Kidney (tissue), 13 donors: ENCODE measurements at regions not wholly inside any gene's neighbourhood (a gene's known extent, or its start where the extent isn't known, plus 50 kb on each side); places are given as distances from the start of the nearest gene placed in this dataset.

Experiments used
- DNase-seq, 5 donors: peaks; one replicate each; pipeline ENCODE4 v3.0.0-alpha.2; 2013 to 2020
- FAIRE-seq: peaks from 2 replicates; lab custom pipeline; 2012; peaks lifted over from hg19 to GRCh38; lab: Jason Lieb, UNC
- H3K27ac ChIP-seq, 2 donors: one replicate each; pipeline ENCODE4 v1.7.0; 2013; ENCODE audit warnings: low read depth in 2 of 2, low read length in 2 of 2, inconsistent platforms in 1 of 2
- H3K27me3 ChIP-seq: one replicate; pipeline ENCODE4 v1.7.1; 2013; ENCODE audit warnings: low read length, inconsistent platforms; ENCODE audit not compliant: control insufficient read depth, insufficient read depth
- H3K36me3 ChIP-seq, 3 donors: one replicate each; pipeline versions ENCODE4 v1.7.0 to v1.7.1; 2013; ENCODE audit warnings: low read length in 3 of 3, control low read depth in 1 of 3, inconsistent platforms in 1 of 3; ENCODE audit not compliant: insufficient read depth in 3 of 3, control insufficient read depth in 2 of 3
- H3K4me1 ChIP-seq, 3 donors: one replicate each; pipeline versions ENCODE4 v1.7.0 to v1.7.1; 2013; ENCODE audit warnings: low read length in 3 of 3, inconsistent platforms in 1 of 3, low read depth in 1 of 3; ENCODE audit not compliant: control insufficient read depth in 2 of 3, insufficient read depth in 2 of 3
- H3K4me3 ChIP-seq, 3 donors: one replicate each; pipeline versions ENCODE4 v1.7.0 to v1.8.1; 2013; ENCODE audit warnings: low read length in 3 of 3, control low read depth in 1 of 3, inconsistent platforms in 1 of 3
- H3K9ac ChIP-seq, 3 donors: one replicate each; pipeline versions ENCODE4 v1.7.0 to v1.7.1; 2013; ENCODE audit warnings: low read length in 3 of 3, control low read depth in 1 of 3, inconsistent platforms in 1 of 3
- H3K9me3 ChIP-seq, 3 donors: one replicate each; pipeline versions ENCODE4 v1.7.0 to v1.7.1; 2013; ENCODE audit warnings: low read length in 3 of 3, control low read depth in 1 of 3, inconsistent platforms in 1 of 3; ENCODE audit not compliant: control insufficient read depth in 2 of 3, insufficient read depth in 1 of 3
- CTCF ChIP-seq: IDR thresholded peaks from 3 replicates; pipeline ENCODE4 v1.5.1; 2012; ENCODE audit warnings: mild to moderate bottlenecking, moderate library complexity, borderline replicate concordance; ENCODE audit not compliant: insufficient read depth; ENCODE audit errors: extremely low read depth
- intact Hi-C: fragments of 100-400 bp; cut with DNase I; formaldehyde crosslinking; loops from one replicate; pipeline ENCODE4 v1.11.1; 2022
- donor health status: control.
- donor health status: control.
- donor health status: control.
- donor health status: control.
- donor health status: control.
- donor health status: DM: yes; HTN: yes; CAD: no.
- donor health status: Normal renal cell carcinoma (clear cell type).

DNA sequence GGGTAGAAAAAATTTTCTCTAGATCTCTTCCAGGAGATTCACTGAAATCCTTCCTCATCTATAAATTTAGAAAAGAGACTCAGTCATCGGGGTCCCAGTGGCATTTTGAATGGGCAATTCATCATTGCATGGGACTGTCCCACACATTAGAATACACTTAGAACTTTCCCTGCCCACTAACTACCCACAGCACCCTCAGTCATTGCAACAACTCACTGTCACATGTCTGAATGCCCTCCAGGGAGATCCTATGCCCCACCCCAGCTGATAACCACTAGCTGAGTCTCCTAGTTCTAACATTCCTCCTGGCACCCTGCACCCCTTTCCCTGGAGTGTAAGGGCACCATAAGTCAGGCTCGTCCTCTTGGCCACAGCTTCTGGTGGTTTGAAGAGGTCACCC lies 89.6 kb downstream of the INSIG2 start:
- Histone ChIP-seq H3K27me3 (no peaks in the 10 kb centered on the region), H3K27ac (no peak overlapping the region), H3K9me3 (no peaks in the 10 kb centered on the region), H3K4me1 (no peaks in the 10 kb centered on the region), H3K36me3 (no peaks in the 10 kb centered on the region), H3K9ac (no peak overlapping the region), H3K4me3 (no peak overlapping the region)
- DNase-seq (no peak), FAIRE-seq (no peak)
- no peak for TF ChIP-seq CTCF
- intact Hi-C loops: no loop called here

DNA sequence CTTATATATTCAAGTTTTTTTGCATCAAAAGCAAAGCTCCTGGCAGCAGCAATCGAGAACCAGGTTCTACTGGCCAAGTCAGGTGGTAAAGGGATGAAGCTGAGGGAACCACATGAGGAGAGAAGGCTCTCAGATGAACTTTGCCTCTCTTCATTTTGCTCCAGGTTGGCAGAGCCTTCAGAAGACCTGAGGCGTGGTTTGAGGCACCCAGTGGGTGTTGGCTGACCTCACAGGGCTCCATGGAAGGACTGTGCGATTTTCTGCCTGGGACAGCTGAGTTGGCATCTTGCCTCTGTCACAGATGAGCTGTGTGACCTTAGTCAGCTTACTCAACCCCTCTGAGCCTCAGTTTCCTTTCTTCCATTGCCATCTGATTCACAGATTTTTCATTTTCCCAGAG lies 89.0 kb downstream of the INSIG2 start:
- H3K9ac ChIP-seq: no peak overlapping the region
- TF ChIP-seq CTCF: no peak
- no peaks in the 10 kb centered on the region for H3K9me3 ChIP-seq
- DNase-seq (no peak), FAIRE-seq (no peak)
- H3K36me3 ChIP-seq: no peaks in the 10 kb centered on the region
- no peaks in the 10 kb centered on the region for H3K27me3 ChIP-seq
- no peak overlapping the region for H3K4me3 ChIP-seq
- intact Hi-C loops: no loop called here
- H3K27ac ChIP-seq: no peak overlapping the region
- no peaks in the 10 kb centered on the region for H3K4me1 ChIP-seq

- no peaks in the 10 kb centered on the region for H3K9me3 ChIP-seq
- no peak overlapping the region for H3K9ac ChIP-seq
- no peaks in the 10 kb centered on the region for H3K36me3 ChIP-seq
- DNase-seq: no peak
- TF ChIP-seq CTCF: no peak
- no peak overlapping the region for H3K27ac ChIP-seq
- H3K4me1 ChIP-seq: no peaks in the 10 kb centered on the region
- no peak for FAIRE-seq
- H3K27me3 ChIP-seq: no peaks in the 10 kb centered on the region
- intact Hi-C loops: no loop called here
- no peak overlapping the region for H3K4me3 ChIP-seq
Measured at GRCh38 chr2:118176601-118177000, 88.3 kb downstream of the INSIG2 start.

DNA sequence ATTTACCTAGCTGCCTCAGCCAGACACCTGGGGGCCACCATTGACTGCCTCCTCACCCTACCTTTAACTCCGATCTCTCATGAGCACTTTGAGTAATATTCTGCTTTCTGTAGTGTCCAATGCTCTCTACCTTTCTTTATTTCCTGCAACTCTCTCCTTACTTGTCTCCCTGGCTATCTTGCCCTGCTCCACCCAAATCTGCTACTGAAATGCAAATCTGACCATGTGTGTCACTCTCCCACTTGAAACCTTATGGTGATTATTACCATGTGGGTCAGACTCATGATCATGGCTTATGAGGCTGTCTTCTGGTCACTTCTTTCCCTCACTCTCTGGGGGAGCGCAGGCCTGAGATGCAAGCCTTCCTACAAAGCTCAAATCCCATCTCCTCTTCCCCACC lies 83.3 kb downstream of the INSIG2 start:
- H3K27me3 ChIP-seq: no peaks in the 10 kb centered on the region
- H3K9ac ChIP-seq: no peak overlapping the region
- no peaks in the 10 kb centered on the region for H3K36me3 ChIP-seq
- H3K9me3 ChIP-seq: no peaks in the 10 kb centered on the region
- H3K4me3 ChIP-seq: no peak overlapping the region
- DNase-seq: no peak
- no peak for FAIRE-seq
- H3K4me1 ChIP-seq: no peaks in the 10 kb centered on the region
- H3K27ac ChIP-seq: no peak overlapping the region
- TF ChIP-seq CTCF: no peak
- intact Hi-C loops: no loop called here
